ENCODE measurements at regions not wholly inside any gene's neighbourhood (a gene's known extent, or its start where the extent isn't known, plus 50 kb on each side); places are given as distances from the start of the nearest gene placed in this dataset.

GRCh38 chr13:54890976-54891375, 1862.4 kb downstream of the OLFM4 start:
- H3K4me3 Mint-ChIP-seq (ENCODE audit: unreplicated experiment): no peak overlapping the region
- no peaks in the 10 kb centered on the region for H3K9me3 Mint-ChIP-seq (ENCODE audit: unreplicated experiment)
- TF ChIP-seq CTCF (IDR thresholded peaks at IDR 0.05; ENCODE audit: unreplicated experiment): no peak
- ChIA-PET POLR2A (interaction anchor here (0.7 kb wide), 1 partner anchor 82 kb away, joined by 3 read pairs; no protein-coding TSS in a partner anchor), CTCF (no interaction called here)
- peaks cover 5% of the 10 kb centered on the region for H3K4me1 Mint-ChIP-seq (ENCODE audit: insufficient read depth, unreplicated experiment)
- no TSS peak for BruUV-seq (replicated peaks)
- no peaks in the 10 kb centered on the region for H3K36me3 Mint-ChIP-seq (ENCODE audit: insufficient read depth, unreplicated experiment)
- no peak for DNase-seq (ENCODE audit: unreplicated experiment)
- intact Hi-C loops (cut with micrococcal nuclease): no loop called here
- H3K27me3 Mint-ChIP-seq (ENCODE audit: insufficient read depth, unreplicated experiment): no peaks in the 10 kb centered on the region
- no peak overlapping the region for H3K27ac Mint-ChIP-seq (ENCODE audit: low read depth, unreplicated experiment)

GRCh38 chr13:54901316-54901715, 1872.7 kb downstream of the OLFM4 start:
- intact Hi-C loops (cut with micrococcal nuclease): no loop called here
- BruUV-seq (replicated peaks): no TSS peak
- TF ChIP-seq CTCF (IDR thresholded peaks at IDR 0.05; ENCODE audit: unreplicated experiment): no peak
- ChIA-PET POLR2A (interaction anchor here (0.6 kb wide), 1 partner anchor 123 kb away, joined by 3 read pairs; no protein-coding TSS in a partner anchor), CTCF (interaction anchor here (0.6 kb wide), 1 partner anchor 38 kb away, joined by 3 read pairs; no protein-coding TSS in a partner anchor)
- H3K4me1 Mint-ChIP-seq (ENCODE audit: insufficient read depth, unreplicated experiment): no peaks in the 10 kb centered on the region
- no peak for DNase-seq (ENCODE audit: unreplicated experiment)
- no peaks in the 10 kb centered on the region for H3K27me3 Mint-ChIP-seq (ENCODE audit: insufficient read depth, unreplicated experiment)
- H3K4me3 Mint-ChIP-seq (ENCODE audit: unreplicated experiment): no peak overlapping the region
- no peaks in the 10 kb centered on the region for H3K36me3 Mint-ChIP-seq (ENCODE audit: insufficient read depth, unreplicated experiment)
- no peak overlapping the region for H3K27ac Mint-ChIP-seq (ENCODE audit: low read depth, unreplicated experiment)
- no peaks in the 10 kb centered on the region for H3K9me3 Mint-ChIP-seq (ENCODE audit: unreplicated experiment)

- intact Hi-C loops (cut with micrococcal nuclease): no loop called here
- TF ChIP-seq CTCF (IDR thresholded peaks at IDR 0.05; ENCODE audit: unreplicated experiment): no peak
- BruUV-seq (replicated peaks): no TSS peak
- H3K9me3 Mint-ChIP-seq (ENCODE audit: unreplicated experiment): no peaks in the 10 kb centered on the region
- H3K27me3 Mint-ChIP-seq (ENCODE audit: insufficient read depth, unreplicated experiment): no peaks in the 10 kb centered on the region
- ChIA-PET CTCF (interaction anchor here (1.1 kb wide), 1 partner anchor 10 kb away, joined by 3 read pairs; no protein-coding TSS in a partner anchor), POLR2A (no interaction called here)
- no peak overlapping the region for H3K27ac Mint-ChIP-seq (ENCODE audit: low read depth, unreplicated experiment)
- H3K4me1 Mint-ChIP-seq (ENCODE audit: insufficient read depth, unreplicated experiment): no peaks in the 10 kb centered on the region
- no peaks in the 10 kb centered on the region for H3K36me3 Mint-ChIP-seq (ENCODE audit: insufficient read depth, unreplicated experiment)
- no peak for DNase-seq (ENCODE audit: unreplicated experiment)
- no peak overlapping the region for H3K4me3 Mint-ChIP-seq (ENCODE audit: unreplicated experiment)
These were observed 1883.8 kb downstream of the OLFM4 start for GRCh38 chr13:54912367-54912766.

- Mint-ChIP-seq H3K4me1 (ENCODE audit: insufficient read depth, unreplicated experiment) (no peaks in the 10 kb centered on the region), H3K36me3 (ENCODE audit: insufficient read depth, unreplicated experiment) (no peaks in the 10 kb centered on the region), H3K9me3 (ENCODE audit: unreplicated experiment) (no peaks in the 10 kb centered on the region)
These were observed 1885.1 kb downstream of the OLFM4 start for GRCh38 chr13:54913668-54914067.

More at GRCh38 chr13:54913668-54914067, 1885.1 kb downstream of the OLFM4 start:
- intact Hi-C loops (cut with micrococcal nuclease): no loop called here
- Mint-ChIP-seq H3K27me3 (ENCODE audit: insufficient read depth, unreplicated experiment) (no peaks in the 10 kb centered on the region), H3K4me3 (ENCODE audit: unreplicated experiment) (no peak overlapping the region), H3K27ac (ENCODE audit: low read depth, unreplicated experiment) (no peak overlapping the region)
- ChIA-PET POLR2A (no interaction called here), CTCF (no interaction called here)
- no peak for DNase-seq (ENCODE audit: unreplicated experiment)
- TF ChIP-seq CTCF (IDR thresholded peaks at IDR 0.05; ENCODE audit: unreplicated experiment): no peak
- BruUV-seq (replicated peaks): no TSS peak

Data from MCF 10A (cell line).